Sigmoid colon (tissue), 3 donors: ENCODE measurements at regions not wholly inside any gene's neighbourhood (a gene's known extent, or its start where the extent isn't known, plus 50 kb on each side); places are given as distances from the start of the nearest gene placed in this dataset.

Source experiments
- POLR2A ChIP-seq, 2 donors: fragments of 450-650 bp; IDR thresholded peaks; one replicate each; pipeline ENCODE4 v1.6.1; 2016; ENCODE audit warnings: antibody characterized with exemption in 2 of 2, mild to moderate bottlenecking in 2 of 2, moderate library complexity in 2 of 2
- TF ChIP-seq, protein P1 (sequence below), 4 experiments: fragments of 450-650 bp in 3 of 4; fragments of 200-600 bp in 1 of 4; IDR thresholded peaks; one replicate each; pipeline ENCODE4 v1.5.1; 2016 to 2019; ENCODE audit warnings: antibody characterized with exemption in 4 of 4, mild to moderate bottlenecking in 3 of 4, moderate library complexity in 2 of 4

DNA sequence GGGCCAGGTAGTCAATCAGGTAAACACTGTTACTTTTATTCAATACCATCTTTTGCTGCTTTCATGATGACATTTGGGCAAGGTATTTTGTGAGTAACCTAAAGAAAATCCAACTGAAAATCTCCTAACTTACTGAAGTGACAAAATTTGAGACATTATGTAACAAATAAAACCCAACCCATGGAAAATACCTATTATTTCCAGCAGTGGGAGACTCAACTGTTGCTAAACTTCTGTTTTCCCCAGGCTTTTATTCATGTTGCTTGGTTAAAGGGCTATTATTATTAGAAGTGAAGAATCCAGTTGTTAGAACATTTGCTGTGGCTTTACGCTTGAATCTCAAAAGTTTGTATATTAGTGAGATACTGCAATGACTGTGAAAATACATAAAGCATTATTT is 215.9 kb downstream of the MDFIC start:
- TF ChIP-seq POLR2A (IDR thresholded peaks at IDR 0.05): no peak
- TF ChIP-seq, protein P1, sequence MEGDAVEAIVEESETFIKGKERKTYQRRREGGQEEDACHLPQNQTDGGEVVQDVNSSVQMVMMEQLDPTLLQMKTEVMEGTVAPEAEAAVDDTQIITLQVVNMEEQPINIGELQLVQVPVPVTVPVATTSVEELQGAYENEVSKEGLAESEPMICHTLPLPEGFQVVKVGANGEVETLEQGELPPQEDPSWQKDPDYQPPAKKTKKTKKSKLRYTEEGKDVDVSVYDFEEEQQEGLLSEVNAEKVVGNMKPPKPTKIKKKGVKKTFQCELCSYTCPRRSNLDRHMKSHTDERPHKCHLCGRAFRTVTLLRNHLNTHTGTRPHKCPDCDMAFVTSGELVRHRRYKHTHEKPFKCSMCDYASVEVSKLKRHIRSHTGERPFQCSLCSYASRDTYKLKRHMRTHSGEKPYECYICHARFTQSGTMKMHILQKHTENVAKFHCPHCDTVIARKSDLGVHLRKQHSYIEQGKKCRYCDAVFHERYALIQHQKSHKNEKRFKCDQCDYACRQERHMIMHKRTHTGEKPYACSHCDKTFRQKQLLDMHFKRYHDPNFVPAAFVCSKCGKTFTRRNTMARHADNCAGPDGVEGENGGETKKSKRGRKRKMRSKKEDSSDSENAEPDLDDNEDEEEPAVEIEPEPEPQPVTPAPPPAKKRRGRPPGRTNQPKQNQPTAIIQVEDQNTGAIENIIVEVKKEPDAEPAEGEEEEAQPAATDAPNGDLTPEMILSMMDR (IDR thresholded peaks at IDR 0.05): no peak
